ENCODE measurements at regions not wholly inside any gene's neighbourhood (a gene's known extent, or its start where the extent isn't known, plus 50 kb on each side); places are given as distances from the start of the nearest gene placed in this dataset.

DNA sequence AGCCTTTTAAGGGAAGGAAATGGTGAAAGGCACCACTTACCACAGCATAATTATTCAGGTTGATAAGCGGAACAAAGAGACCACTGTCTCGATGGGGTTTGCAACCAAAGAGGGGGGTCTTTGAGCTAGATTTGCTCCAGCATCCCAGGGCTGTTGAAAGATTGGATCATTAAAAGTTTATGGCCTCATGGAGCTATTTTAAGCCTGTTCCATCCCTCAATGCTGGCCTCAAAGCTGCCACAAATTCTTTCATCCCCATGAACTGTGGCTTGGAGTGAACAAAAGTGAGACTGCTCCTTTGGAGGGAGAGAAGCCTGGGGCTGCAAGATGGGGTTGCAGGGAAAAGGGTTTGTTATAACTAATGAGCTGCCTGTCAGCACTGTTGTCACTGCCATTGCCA is 209.8 kb downstream of the RTL9 start (continued):
- TF ChIP-seq, protein P1, sequence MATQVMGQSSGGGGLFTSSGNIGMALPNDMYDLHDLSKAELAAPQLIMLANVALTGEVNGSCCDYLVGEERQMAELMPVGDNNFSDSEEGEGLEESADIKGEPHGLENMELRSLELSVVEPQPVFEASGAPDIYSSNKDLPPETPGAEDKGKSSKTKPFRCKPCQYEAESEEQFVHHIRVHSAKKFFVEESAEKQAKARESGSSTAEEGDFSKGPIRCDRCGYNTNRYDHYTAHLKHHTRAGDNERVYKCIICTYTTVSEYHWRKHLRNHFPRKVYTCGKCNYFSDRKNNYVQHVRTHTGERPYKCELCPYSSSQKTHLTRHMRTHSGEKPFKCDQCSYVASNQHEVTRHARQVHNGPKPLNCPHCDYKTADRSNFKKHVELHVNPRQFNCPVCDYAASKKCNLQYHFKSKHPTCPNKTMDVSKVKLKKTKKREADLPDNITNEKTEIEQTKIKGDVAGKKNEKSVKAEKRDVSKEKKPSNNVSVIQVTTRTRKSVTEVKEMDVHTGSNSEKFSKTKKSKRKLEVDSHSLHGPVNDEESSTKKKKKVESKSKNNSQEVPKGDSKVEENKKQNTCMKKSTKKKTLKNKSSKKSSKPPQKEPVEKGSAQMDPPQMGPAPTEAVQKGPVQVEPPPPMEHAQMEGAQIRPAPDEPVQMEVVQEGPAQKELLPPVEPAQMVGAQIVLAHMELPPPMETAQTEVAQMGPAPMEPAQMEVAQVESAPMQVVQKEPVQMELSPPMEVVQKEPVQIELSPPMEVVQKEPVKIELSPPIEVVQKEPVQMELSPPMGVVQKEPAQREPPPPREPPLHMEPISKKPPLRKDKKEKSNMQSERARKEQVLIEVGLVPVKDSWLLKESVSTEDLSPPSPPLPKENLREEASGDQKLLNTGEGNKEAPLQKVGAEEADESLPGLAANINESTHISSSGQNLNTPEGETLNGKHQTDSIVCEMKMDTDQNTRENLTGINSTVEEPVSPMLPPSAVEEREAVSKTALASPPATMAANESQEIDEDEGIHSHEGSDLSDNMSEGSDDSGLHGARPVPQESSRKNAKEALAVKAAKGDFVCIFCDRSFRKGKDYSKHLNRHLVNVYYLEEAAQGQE (IDR thresholded peaks at IDR 0.05; ENCODE audit: borderline replicate concordance in 1 of 2, low read depth in 1 of 2, low read length in 2 of 2): no peak
- TF ChIP-seq ZSCAN12 (CRISPR knock-in tag; IDR thresholded peaks at IDR 0.05): no peak
- TF ChIP-seq, protein P2, sequence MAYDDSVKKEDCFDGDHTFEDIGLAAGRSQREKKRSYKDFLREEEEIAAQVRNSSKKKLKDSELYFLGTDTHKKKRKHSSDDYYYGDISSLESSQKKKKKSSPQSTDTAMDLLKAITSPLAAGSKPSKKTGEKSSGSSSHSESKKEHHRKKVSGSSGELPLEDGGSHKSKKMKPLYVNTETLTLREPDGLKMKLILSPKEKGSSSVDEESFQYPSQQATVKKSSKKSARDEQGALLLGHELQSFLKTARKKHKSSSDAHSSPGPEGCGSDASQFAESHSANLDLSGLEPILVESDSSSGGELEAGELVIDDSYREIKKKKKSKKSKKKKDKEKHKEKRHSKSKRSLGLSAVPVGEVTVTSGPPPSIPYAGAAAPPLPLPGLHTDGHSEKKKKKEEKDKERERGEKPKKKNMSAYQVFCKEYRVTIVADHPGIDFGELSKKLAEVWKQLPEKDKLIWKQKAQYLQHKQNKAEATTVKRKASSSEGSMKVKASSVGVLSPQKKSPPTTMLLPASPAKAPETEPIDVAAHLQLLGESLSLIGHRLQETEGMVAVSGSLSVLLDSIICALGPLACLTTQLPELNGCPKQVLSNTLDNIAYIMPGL (CRISPR knock-in tag; IDR thresholded peaks at IDR 0.05; ENCODE audit: borderline replicate concordance in 1 of 2, low read depth in 1 of 2): no peak

DNA sequence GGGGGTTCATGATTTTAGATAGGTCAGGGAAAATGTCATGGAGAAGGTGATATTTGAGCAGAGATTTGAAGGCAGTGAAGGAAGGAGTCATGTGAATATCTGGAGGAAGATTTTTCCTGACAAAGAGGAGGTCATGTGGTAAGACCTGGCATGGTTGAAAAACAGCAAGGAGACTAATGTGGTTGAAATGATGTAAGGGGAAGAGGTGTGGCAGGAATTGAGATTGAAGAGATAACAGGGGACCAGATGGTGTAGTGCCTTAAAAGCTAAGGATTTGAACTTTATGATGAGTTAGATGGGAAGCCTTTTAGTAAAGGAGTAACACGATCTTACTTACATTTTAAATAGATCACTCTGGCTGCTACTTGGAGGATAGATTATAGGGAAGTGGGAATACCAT is 210.9 kb downstream of the RTL9 start:
- FAIRE-seq: no peak
- H3K36me3 ChIP-seq (replicated peaks in 1 of 2; ENCODE audit: control insufficient read depth in 1 of 2, insufficient read depth in 2 of 2, low read length in 2 of 2): no peaks in the 10 kb centered on the region
- DNase-seq (ENCODE audit: low spot score): no peak
- TF ChIP-seq ZNF776 (CRISPR knock-in tag; IDR thresholded peaks at IDR 0.05) (no peak), HIVEP1 (CRISPR knock-in tag; IDR thresholded peaks at IDR 0.05) (no peak), ZFP90 (CRISPR knock-in tag; IDR thresholded peaks at IDR 0.05; ENCODE audit: borderline replicate concordance) (no peak), ZNF552 (CRISPR knock-in tag; IDR thresholded peaks at IDR 0.05; ENCODE audit: borderline replicate concordance) (no peak), IKZF4 (CRISPR knock-in tag; IDR thresholded peaks at IDR 0.05; ENCODE audit: borderline replicate concordance, low read depth, not compliant biosample characterization) (no peak), HNRNPK (IDR thresholded peaks at IDR 0.05; ENCODE audit: low read depth, low read length, poor library complexity, severe bottlenecking) (no peak), ZNF724P (CRISPR knock-in tag; IDR thresholded peaks at IDR 0.05; ENCODE audit: borderline replicate concordance) (no peak)
- TF ChIP-seq, protein P3, sequence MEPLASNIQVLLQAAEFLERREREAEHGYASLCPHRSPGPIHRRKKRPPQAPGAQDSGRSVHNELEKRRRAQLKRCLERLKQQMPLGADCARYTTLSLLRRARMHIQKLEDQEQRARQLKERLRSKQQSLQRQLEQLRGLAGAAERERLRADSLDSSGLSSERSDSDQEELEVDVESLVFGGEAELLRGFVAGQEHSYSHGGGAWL (CRISPR knock-in tag; IDR thresholded peaks at IDR 0.05): no peak
- TF ChIP-seq, protein P4, sequence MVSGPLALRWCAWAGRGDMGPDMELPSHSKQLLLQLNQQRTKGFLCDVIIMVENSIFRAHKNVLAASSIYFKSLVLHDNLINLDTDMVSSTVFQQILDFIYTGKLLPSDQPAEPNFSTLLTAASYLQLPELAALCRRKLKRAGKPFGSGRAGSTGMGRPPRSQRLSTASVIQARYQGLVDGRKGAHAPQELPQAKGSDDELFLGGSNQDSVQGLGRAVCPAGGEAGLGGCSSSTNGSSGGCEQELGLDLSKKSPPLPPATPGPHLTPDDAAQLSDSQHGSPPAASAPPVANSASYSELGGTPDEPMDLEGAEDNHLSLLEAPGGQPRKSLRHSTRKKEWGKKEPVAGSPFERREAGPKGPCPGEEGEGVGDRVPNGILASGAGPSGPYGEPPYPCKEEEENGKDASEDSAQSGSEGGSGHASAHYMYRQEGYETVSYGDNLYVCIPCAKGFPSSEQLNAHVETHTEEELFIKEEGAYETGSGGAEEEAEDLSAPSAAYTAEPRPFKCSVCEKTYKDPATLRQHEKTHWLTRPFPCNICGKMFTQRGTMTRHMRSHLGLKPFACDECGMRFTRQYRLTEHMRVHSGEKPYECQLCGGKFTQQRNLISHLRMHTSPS (CRISPR knock-in tag; IDR thresholded peaks at IDR 0.05; ENCODE audit: low read depth): no peak
- H3K9me3 ChIP-seq (ENCODE audit: low read length): no peaks in the 10 kb centered on the region
- H3K4me3 ChIP-seq (replicated peaks in 1 of 3; ENCODE audit: insufficient read depth in 1 of 3, low read depth in 2 of 3, low read length in 3 of 3): no peak overlapping the region
- no peaks in the 10 kb centered on the region for H3K79me2 ChIP-seq (ENCODE audit: insufficient read depth, low read length)
- no peaks in the 10 kb centered on the region for H3K27me3 ChIP-seq (ENCODE audit: control insufficient read depth in 1 of 2, insufficient read depth in 2 of 2, low read length in 2 of 2)
- H3K9ac ChIP-seq (ENCODE audit: insufficient read depth, low read depth, low read length): no peak overlapping the region
- in situ Hi-C loops (cut with HindIII; ENCODE audit: extremely low pct_ligation_motif_present, low pct_unique_long_range_greater_than_20kb) (no loop called here), intact Hi-C loops (cut with micrococcal nuclease; ENCODE audit: unreplicated experiment) (no loop called here)
- ChIA-PET POLR2A (no interaction called here), CTCF (ENCODE audit: low intra/inter-chr PET ratio, low total read pairs) (no interaction called here)
- no peak overlapping the region for H3K4me2 ChIP-seq (ENCODE audit: low read depth, low read length)
- no TSS peak for BruUV-seq (replicated peaks)
- ATAC-seq: no peak
- no peaks in the 10 kb centered on the region for H4K20me1 ChIP-seq (ENCODE audit: insufficient read depth, low read length)
- WGBS (ENCODE audit: low lambda C conversion rate): 0% methylated on average over 1 of the region's 1 CpG
- no peak overlapping the region for H3K27ac ChIP-seq (ENCODE audit: extremely low read length, insufficient read depth, low read length)
- H3K4me1 ChIP-seq (ENCODE audit: insufficient read depth, low read length): no peaks in the 10 kb centered on the region
- no peak overlapping the region for H2AFZ ChIP-seq (ENCODE audit: low read length)

Data from HepG2 (cell line).